GM12891 (cell line): ENCODE measurements at regions not wholly inside any gene's neighbourhood (a gene's known extent, or its start where the extent isn't known, plus 50 kb on each side); places are given as distances from the start of the nearest gene placed in this dataset.
"Not testable (repeated sequence)": the region's sequence is repeated elsewhere in the genome, so short reads cannot be mapped to it uniquely, and the experiment has no call there.

Experiments
- DNase-seq: peaks from one replicate; pipeline ENCODE4 v3.0.0; 2011; ENCODE audit warnings: low spot score; ENCODE audit not compliant: insufficient read length
- FAIRE-seq: peaks from 2 replicates; lab custom pipeline; 2011; peaks lifted over from hg19 to GRCh38; lab: Jason Lieb, UNC
- PAX5 ChIP-seq: IDR thresholded peaks from 2 replicates; pipeline ENCODE4 v1.6.1; 2011; ENCODE audit warnings: low read length, moderate library complexity, mild to moderate bottlenecking; ENCODE audit not compliant: insufficient read depth, severe bottlenecking
- POLR2A ChIP-seq: IDR thresholded peaks from 2 replicates; pipeline ENCODE4 v1.6.1; 2011; ENCODE audit warnings: low read depth, low read length, control low read depth
- POLR2AphosphoS5 ChIP-seq: IDR thresholded peaks from 2 replicates; pipeline ENCODE4 v1.6.1; 2011; ENCODE audit warnings: low read depth, low read length, control low read depth
- POU2F2 ChIP-seq: IDR thresholded peaks from 2 replicates; pipeline ENCODE4 v1.6.1; 2011; ENCODE audit warnings: low read depth, mild to moderate bottlenecking, control low read depth, low read length, moderate library complexity
- SPI1 ChIP-seq: IDR thresholded peaks from 2 replicates; pipeline ENCODE4 v1.6.1; 2011; ENCODE audit warnings: low read depth, low read length, control low read depth
- TAF1 ChIP-seq: IDR thresholded peaks from 2 replicates; pipeline ENCODE4 v1.6.1; 2011; ENCODE audit warnings: low read depth, low read length, control low read depth

GRCh38 chr10:10730471-10731043 lies 287.1 kb upstream of the CELF2 start:
- FAIRE-seq (no peak), DNase-seq (no peak)
- no peak for TF ChIP-seq POLR2A
- TF ChIP-seq POLR2AphosphoS5: no peak
- TF ChIP-seq PAX5: no peak
- no peak for TF ChIP-seq SPI1
- TF ChIP-seq TAF1: no peak
- TF ChIP-seq POU2F2: no peak

DNA sequence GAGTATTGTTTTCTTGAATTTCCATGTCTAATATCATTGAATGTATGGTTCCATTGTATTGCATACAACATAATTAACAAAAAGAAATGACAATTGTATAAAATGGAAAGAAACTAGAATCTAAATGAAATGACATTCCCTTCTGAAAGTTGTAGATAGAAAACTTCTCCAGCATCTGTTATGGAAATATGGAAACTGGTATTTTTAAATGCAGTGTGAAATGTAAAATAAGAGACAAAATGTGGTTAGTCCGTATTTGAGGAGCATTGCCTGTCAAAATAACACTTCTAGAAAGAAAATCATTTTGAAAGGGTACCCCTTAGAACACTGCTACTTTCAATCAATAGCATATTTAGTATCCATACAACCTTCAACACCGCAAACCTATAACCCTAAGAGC lies 286.3 kb upstream of the CELF2 start:
- TF ChIP-seq POU2F2 (no peak), TAF1 (no peak), PAX5 (no peak), POLR2AphosphoS5 (no peak), POLR2A (no peak), SPI1 (no peak)
- DNase-seq (no peak), FAIRE-seq (no peak)

GRCh38 chr10:10734356-10735064 lies 283.2 kb upstream of the CELF2 start:
- TF ChIP-seq SPI1 (no peak), POLR2AphosphoS5 (no peak), PAX5 (no peak), POLR2A (no peak), POU2F2 (no peak), TAF1 (no peak)
- no peak for FAIRE-seq

DNA sequence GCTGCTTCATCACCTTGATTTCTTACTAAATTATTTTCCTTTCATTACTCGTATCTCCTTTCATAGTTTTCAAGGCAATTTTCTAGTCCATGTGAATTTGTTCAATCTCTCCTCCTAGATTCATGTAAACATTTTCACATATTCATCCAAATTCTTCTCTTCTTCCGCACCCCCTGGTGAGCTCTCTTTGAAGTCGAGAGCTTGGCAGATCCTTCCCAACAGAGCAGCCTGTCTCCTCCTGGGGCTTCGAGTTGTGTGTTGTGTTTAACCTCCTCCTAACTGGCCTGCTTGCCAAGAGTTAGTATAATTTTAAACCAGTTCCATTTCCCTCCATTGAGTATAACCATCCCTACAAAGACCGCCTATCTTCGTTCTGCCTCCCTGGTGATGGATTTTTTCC lies 272.4 kb upstream of the CELF2 start:
- TF ChIP-seq SPI1 (no peak), POLR2AphosphoS5 (no peak), POLR2A (no peak), PAX5 (no peak), POU2F2 (no peak), TAF1 (no peak)
- FAIRE-seq (no peak), DNase-seq (no peak)

More at GRCh38 chr10:10734356-10735064, 283.2 kb upstream of the CELF2 start:
- DNase-seq: no peak

DNA sequence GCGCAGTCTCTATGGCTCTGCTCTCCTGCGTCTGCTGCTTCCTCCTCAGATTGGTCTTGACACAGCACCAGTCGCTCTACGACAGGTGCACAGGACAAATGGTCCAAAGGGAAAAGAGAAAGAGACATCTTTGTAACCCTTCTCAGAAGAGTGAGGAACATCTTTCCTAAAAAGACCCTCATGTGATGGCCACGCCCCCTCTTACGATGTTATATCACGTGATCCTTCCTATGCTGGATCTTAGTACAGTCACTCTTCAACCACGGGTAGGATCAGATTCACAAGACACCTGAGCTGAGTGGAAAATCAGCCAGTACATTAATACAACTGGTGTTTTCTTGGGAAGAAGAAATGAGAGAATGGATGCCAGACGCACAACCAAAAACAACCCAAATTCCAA lies 262.2 kb upstream of the CELF2 start:
- DNase-seq (no peak), FAIRE-seq (no peak)
- TF ChIP-seq POLR2AphosphoS5 (no peak), POLR2A (no peak), TAF1 (no peak), PAX5 (no peak), SPI1 (no peak), POU2F2 (no peak)

DNA sequence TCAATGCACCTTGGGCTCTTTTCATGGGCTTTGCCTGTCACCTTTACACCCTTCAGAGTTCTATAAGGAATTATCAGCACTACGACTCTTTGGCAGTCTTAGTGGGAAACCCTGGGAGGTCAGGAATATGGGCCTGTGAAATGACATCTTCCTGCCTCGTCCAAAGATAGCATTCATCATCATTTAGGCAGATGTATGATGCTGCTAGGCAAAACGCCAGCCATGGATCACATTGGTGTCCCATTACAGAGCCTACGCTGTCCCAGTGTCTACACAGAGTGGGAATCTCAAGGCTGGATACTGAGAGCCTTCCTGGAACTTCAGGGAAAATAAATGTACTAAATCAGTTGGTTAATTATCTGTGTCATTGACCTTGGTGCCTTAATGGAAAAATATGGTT lies 259.4 kb upstream of the CELF2 start:
- TF ChIP-seq SPI1 (no peak), TAF1 (no peak), PAX5 (no peak), POLR2AphosphoS5 (no peak), POU2F2 (no peak), POLR2A (no peak)
- DNase-seq (no peak), FAIRE-seq (no peak)

GRCh38 chr10:10759806-10760205 lies 257.9 kb upstream of the CELF2 start:
- FAIRE-seq, DNase-seq: not testable (repeated sequence)

DNA sequence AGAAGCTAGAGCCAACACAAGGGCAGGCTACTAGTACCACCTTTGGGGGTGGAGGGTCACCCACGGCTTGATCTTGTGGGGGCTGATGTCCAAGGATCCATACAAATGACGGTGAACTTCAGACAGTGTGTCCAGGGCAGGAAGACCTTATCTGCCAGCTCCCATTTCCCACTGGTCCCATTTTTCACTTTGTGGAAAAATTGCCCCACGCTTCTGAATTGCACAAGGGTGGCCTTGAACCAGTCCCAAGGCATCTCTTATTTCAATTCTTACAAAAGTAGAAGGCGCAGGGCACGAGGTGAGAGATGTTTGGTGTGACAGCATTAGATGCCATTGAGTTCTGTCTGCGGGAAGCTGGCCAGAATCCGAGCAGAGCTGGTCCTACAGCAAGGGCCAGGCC lies 252.7 kb upstream of the CELF2 start:
- no peak for FAIRE-seq
- DNase-seq: no peak
- TF ChIP-seq PAX5 (no peak), POLR2AphosphoS5 (no peak), TAF1 (no peak), POU2F2 (no peak), SPI1 (no peak), POLR2A (no peak)

- TF ChIP-seq POLR2AphosphoS5 (no peak), SPI1 (no peak), PAX5 (no peak), POU2F2 (no peak), TAF1 (no peak), POLR2A (no peak)
- no peak for FAIRE-seq
Observed at GRCh38 chr10:10772411-10772810, 245.3 kb upstream of the CELF2 start.

GRCh38 chr10:10772874-10773508 lies 244.7 kb upstream of the CELF2 start:
- TF ChIP-seq SPI1 (no peak), PAX5 (no peak), TAF1 (no peak), POLR2AphosphoS5 (no peak), POU2F2 (no peak), POLR2A (no peak)
- DNase-seq (no peak), FAIRE-seq (no peak)

More at GRCh38 chr10:10772411-10772810, 245.3 kb upstream of the CELF2 start:
- DNase-seq: no peak
